ENCODE measurements at regions not wholly inside any gene's neighbourhood (a gene's known extent, or its start where the extent isn't known, plus 50 kb on each side); places are given as distances from the start of the nearest gene placed in this dataset.

DNA sequence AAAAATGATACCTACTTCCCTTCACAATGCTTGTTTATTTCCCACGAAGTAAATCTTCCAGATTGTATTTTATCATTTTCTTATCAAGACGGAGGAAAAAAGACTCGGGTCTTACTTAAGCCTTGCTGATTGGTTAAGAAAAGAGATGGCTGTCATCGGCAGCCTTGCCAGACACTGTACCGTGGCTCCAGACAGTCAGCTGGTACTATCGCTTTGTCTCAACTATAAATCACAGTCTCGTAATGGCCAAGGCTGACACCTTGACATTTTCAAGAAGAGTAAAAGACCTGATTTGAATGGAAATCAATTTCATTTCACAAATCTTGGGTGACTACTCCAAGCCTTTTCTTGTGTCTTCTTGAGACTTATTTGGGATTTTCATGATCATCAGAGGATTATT, 868.0 kb downstream of the USP25 start:
- DNase-seq: no peak

- no peak for DNase-seq
Observed at GRCh38 chr21:16605597-16605996, 875.8 kb downstream of the USP25 start.

- no peak for DNase-seq
Observed at GRCh38 chr21:16606271-16606670, 876.5 kb downstream of the USP25 start.

- DNase-seq: no peak
Observed at GRCh38 chr21:16608209-16608830, 878.5 kb downstream of the USP25 start.

GRCh38 chr21:16619281-16619680, 889.5 kb downstream of the USP25 start:
- DNase-seq: no peak

GRCh38 chr21:16620786-16621320, 891.1 kb downstream of the USP25 start:
- no peak for DNase-seq

DNA sequence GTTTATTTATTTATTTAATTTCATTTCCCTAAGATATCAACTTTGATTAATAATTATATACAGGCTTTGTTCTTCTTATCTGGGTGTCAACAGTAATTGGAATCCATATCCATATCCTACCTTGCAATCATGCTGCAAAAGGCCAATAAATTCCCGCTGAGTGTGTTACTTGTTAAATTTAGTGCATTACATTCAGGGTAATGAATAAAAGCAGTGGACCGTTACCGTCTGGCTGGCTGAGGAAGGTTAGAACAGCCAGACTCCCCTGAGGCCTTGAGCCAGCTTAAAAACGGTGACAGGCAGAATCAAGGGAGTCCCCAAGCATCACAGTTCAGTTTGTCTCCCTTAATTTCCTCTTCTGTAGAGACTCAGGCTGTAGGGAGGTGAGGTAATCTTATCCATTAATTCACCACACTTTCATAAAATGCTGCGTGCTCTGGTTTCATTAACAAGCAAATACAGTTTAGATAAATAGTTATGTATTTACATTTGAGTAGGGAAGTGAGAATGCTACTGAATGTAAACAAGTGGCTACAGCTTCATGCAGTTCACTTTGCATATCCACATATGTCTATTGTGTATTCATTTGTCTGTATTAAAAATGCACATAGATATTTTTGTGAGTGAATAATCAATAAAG, 888.2 kb upstream of the CXADR start:
- no peak for DNase-seq

DNA sequence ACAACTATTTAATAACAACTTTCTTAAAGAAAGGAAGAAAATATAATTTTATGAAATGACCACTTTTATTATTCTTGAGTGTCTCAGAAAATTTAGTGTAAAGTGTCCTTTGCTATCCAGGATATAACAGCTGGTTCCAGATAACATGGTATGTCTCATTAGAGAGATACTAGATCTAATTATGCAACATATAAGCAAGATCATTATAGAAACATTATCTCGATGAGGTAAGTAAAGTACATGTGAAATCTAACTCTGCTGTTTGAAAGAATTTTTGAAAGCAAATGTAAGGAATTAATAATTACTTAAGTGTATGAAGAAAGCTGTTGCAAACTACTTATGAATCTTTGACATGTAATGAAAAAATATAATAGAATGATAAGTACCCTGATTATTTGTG, 887.4 kb upstream of the CXADR start:
- DNase-seq: no peak

DNA sequence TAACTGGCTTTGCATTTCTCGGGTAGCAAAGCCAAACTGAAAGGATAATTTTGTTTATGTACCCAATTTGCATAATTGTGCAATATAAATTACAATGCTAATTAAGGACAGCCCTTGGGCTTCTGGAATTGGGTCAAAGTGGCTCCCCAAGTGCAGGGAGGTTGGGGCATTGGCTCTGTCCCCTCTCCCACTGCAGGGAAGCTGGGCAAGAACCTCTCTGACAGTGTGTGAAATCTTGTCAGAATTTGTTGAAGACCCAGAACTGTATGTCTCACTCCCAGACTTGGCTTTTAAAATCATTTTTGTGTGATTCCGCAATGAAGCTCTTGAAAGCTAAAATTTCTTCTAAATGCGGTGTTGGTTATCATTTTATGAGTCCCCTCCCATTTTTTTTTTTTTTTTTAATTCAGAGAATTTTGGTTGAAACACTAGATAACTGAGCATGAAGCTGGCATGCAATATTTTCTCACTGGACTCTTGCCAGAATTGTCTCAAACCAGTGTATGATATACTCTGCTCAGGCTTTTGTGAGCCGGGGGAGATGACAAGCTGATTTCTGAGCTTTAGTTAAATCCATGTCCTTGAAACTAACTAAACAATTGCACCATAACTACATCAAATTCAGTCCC, 878.9 kb upstream of the CXADR start:
- no peak for DNase-seq

GRCh38 chr21:16634515-16634914, 878.3 kb upstream of the CXADR start:
- DNase-seq: no peak

DNA sequence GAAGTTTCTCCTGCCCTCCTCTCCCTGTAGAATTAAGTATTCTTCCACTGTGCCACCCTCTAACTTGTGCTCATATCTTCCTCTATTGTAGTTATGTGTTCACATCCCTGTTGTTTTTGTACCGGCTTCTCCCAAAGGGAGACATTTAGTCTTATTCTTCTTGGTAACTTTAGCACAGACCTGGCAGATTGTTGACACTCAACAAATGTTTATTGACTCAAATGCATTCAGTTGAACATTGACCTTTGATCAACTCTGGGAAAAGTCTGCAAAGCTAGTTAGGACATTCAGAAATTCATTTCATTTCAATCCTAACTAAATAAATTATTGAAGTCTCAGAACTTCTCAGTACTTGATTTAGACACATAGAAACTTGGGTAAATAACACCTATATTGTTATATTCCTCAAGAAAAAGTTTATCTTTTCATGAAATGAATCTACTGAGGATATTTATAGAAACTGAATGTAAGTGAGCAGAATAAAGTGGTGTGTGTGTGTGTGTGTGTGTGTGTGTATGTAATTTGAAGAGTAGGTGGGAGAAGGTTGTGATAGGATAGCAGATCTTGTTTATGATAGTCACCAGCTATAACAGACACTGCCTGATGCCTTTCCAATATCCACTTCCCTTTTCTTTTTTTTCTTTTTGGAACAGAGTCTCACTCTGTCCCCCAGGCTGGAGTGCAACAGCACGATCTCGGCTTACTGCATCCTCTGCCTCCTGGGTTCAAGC, 872.4 kb upstream of the CXADR start:
- no peak for DNase-seq

- DNase-seq: no peak
Observed at GRCh38 chr21:16642353-16642752, 870.5 kb upstream of the CXADR start.

DNA sequence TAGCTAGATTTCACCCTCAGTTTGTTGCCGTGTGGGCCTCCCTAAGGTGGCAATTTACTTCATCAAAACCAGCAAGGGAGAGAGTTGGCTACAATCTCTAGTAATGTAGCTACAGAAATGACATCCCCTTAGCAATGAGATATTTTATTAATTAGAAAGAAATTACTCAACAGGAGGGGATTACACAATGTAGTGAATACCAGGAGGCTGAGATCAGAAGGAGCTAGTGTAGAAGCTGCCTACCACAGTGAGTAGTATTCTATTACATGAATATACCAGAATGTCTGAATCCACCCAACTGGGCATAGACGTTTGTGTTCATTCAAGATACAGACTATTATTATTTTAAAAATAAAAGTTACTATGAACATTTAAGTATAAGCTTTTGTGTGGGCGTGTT, 868.2 kb upstream of the CXADR start:
- no peak for DNase-seq

- no peak for DNase-seq
Observed at GRCh38 chr21:16650714-16651366, 862.0 kb upstream of the CXADR start.

DNA sequence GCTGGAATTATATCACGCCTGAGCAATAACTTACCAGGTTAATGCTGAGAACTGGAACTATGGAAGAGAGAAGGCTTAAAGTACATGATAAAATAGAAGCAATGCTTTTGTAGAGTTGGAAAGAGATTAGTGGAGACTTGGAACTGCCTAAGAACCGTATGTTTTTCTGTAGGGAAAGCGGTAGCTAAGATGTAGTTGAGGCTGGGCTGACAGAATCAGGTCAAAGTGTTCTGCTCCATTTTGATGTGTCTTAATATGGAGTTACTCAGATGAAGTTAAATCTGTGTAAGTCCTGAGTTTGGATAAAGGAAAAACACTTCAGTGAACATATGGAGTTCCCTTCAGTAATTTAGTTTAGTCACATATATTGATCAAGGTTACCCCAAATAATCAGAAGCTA, 860.9 kb upstream of the CXADR start:
- DNase-seq: no peak

DNA sequence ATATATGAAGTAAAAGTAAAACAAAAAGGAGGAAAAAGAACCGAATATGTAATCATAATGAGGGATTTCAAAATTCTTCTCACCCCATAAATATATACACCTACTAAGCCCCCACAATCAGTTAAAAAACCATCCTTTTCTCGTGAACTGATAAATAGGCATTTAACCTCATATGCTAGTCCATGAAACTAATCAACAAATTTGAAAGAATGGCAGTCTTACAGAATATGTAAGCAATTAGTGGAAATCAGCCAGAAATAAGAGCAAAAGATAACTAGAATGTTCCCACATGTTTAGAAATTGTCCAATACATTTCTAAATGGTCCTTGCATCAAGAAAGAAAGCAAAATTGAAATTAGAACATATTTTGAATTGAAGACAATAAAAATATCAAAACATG, 849.4 kb upstream of the CXADR start:
- DNase-seq: no peak

DNA sequence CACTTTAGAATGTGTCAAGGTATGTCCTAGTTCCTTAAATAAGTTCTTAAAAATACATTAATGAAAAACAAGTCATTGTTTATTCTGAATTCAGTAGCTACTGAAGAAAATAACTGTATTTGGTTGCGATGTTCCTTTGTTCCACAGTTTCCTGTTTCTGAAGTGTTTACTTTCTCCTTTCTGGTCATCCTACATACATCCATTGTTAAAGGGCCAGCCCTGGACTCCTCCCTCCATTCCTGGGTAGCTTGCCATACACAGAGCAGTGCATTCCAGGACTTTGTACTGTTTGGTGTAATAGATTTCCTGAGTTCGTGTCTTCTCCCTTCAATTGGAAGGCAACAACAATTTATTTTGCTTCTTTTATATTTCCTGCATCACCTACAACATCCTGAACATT, 845.4 kb upstream of the CXADR start:
- no peak for DNase-seq

DNA sequence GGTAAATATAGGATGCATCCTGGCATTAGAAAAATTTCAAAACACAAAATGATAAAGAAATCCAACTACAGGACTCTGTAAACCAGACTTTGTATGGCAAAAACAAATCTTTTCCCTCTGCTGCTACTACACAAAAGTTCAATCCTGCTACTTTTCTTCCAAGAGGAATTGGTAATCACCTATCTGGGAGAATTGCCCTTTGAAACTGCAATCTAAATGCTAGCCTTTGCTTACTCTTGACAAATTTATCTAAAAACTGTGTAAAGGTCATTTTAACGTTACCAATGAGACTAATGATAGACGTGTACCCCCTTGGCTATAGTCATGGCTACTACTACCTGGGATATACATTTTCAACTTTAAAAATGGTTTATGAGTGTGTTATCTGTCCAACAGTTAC, 837.9 kb upstream of the CXADR start:
- no peak for DNase-seq

GRCh38 chr21:16676391-16676790, 836.5 kb upstream of the CXADR start:
- no peak for DNase-seq

DNA sequence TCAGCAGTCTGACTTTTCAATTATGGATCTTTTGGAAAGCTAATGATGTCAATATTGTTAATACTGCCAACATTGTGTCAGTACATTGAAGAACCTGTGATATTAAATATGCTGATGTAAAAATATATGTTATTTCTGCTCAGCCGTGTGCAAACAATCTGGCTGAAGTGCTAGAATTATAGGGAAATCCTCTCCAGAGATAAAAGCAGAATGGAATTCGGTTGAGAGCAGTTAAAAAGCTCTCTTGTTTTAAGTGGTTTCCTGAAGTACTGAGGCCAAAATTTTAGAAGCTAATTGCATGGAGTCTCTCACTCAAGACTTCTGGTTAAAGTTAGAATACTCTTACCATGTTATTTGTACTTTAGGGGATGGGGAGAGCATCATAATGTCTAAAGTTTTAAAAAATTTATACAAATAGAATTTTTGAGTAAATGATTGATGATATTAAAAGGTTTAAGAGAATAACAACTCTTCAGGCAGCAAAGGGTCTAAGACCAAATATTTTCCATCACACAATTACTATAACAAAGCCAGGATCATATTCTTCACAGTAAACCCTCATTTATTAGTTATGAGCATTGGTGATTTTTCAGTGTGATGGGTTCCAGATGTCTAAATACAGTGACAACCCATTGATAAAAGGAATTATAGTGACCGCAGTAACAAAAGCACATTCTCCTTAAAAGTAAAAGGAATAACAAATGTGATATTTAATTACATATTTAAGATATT, 834.2 kb upstream of the CXADR start:
- no peak for DNase-seq

DNA sequence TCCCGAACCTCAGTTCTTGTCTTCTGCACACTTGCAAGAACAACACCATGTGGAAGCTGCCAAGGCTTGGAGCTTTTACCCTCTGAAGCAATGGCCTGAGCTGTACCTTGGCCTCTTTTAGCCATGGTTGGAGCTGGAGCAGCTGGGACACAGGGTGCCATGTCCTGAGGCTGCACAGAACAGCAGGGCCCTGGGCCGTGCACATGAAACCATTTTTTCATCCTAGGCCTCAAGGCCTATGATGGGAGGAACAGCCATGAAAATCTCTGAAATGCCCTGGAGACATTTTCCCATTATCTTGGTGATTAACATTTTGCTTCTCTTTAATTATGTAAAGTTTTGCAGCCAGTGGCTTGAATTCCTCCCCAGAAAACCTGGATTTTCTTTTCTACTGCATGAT, 817.8 kb upstream of the CXADR start:
- no peak for DNase-seq

DNA sequence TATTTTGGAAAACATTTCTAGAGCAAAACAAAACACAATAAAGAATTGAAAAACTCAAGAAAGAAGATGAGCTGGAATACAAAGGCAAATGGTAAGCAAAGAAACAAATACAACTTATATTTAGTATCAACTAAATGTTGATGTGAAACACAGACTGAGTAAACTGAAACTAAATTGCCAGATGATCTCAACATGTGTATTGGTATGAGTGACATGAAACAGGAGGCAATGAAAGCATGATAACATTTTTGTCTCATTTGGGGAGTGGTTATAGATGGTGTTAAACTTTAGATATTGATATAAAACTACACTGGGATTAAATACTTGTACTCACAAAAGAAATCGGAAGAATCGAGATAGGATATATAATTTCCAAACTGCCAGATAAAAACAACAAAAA, 805.6 kb upstream of the CXADR start:
- no peak for DNase-seq

Data from MV-4-11 (cell line).